GM12873 (cell line): ENCODE measurements at regions not wholly inside any gene's neighbourhood (a gene's known extent, or its start where the extent isn't known, plus 50 kb on each side); places are given as distances from the start of the nearest gene placed in this dataset.

Experiments
- TF ChIP-seq, protein P1 (sequence below): IDR thresholded peaks from 2 replicates; pipeline ENCODE4 v1.5.1; 2012; ENCODE audit warnings: low read depth, mild to moderate bottlenecking, moderate library complexity, low read length, control low read depth; ENCODE audit not compliant: insufficient read depth; ENCODE audit errors: missing control alignments

DNA sequence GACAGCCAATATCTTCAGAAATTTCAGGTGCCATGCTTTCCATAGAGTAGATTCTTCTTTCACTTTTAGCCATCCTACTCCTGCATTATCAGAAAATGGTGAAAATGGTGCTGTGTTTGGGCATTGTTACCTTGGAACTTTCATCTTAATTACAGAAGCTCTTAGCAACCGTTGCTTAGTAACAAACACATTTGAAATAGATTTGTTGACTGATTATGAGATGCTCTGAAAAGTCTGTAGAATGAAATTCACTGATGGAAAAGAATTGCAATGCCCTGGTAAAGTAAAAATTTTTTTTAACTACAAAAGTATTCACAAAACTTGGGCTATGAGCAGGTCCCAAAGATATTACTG is 249.3 kb upstream of the NEBL start:
- TF ChIP-seq, protein P1, sequence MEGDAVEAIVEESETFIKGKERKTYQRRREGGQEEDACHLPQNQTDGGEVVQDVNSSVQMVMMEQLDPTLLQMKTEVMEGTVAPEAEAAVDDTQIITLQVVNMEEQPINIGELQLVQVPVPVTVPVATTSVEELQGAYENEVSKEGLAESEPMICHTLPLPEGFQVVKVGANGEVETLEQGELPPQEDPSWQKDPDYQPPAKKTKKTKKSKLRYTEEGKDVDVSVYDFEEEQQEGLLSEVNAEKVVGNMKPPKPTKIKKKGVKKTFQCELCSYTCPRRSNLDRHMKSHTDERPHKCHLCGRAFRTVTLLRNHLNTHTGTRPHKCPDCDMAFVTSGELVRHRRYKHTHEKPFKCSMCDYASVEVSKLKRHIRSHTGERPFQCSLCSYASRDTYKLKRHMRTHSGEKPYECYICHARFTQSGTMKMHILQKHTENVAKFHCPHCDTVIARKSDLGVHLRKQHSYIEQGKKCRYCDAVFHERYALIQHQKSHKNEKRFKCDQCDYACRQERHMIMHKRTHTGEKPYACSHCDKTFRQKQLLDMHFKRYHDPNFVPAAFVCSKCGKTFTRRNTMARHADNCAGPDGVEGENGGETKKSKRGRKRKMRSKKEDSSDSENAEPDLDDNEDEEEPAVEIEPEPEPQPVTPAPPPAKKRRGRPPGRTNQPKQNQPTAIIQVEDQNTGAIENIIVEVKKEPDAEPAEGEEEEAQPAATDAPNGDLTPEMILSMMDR: no peak

DNA sequence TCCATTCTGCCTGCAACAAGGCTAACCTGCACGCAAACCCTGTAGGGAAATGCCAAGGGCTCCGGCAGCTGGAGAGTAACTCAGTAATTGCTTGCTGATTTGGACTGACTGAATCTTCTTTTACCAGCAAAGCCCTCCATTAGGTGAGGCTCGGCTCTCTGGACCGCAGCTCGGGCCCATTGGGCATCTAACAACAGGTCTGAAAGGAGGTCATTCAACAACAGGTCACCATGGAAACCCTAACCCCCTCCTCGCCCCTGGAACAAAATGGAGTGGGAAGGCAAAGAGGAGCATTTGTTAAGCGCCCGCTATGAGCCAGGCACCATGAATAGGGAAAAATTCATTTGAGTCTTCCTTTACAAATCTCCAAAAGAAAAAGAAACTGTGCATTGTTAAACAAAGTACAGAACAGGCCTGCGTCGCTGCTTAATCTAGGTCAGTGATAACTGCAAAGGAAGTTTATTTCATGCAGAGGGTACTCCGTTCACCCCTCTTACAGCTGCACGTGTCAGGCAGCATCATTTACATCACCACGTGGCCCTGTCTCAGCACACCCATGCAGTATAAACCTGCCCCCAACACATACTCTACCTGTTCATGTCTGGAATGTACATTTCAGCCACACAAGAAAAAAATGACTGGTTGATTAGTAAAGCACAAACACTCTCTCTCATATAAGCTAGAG is 248.8 kb upstream of the NEBL start:
- TF ChIP-seq, protein P1: no peak

- TF ChIP-seq, protein P1: no peak
Measured at GRCh38 chr10:21144047-21144446, 246.9 kb upstream of the NEBL start.

DNA sequence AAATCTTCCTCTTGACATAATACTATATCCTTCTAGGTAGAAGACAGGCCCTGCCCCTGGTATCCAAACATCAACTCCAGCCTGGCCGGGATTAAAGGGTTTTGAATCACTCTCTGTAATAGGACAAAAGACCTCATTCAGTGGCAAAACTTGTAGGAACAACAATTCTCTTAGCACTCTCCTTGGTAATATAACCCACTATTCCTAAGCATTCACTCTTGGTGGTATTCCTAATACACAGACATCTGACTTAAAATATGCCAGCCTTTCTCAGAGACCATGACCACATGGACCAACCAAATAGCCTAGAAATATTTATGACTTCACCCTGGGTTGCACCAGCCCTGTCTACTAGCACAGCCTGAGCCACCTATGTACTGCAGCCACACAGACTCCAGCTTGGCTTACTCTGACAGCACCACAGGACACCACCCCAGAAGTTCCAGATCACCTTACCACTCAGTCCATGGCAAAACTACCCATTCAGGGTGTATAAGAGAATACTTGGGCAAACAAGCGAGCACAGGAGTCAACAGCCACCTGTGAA is 244.9 kb upstream of the NEBL start:
- TF ChIP-seq, protein P1: no peak

GRCh38 chr10:21138769-21139340 is 241.7 kb upstream of the NEBL start:
- TF ChIP-seq, protein P1: no peak

GRCh38 chr10:21135023-21135931 is 238.2 kb upstream of the NEBL start:
- TF ChIP-seq, protein P1: no peak

DNA sequence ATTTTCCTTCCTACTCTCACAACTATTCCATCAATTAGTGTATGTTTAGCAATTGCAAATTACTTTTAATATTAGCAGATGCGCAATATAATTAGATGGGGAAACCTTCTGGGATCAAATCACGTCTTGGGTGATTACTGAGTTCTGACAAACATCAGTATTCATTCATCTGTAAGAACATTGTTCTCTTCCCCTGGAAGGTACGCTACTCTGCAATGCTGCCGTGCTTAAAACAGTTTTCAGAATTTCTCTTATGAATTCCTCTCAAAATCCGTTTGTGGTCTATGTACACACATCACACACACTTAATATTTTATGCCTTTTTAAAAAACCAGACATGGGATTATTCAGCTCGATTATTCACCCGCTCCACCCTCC is 237.5 kb upstream of the NEBL start:
- TF ChIP-seq, protein P1: no peak
